HCT116 (cell line): ENCODE measurements at regions not wholly inside any gene's neighbourhood (a gene's known extent, or its start where the extent isn't known, plus 50 kb on each side); places are given as distances from the start of the nearest gene placed in this dataset.

Experiments
- ATAC-seq: fragments of 200-7000 bp; cut with Tn5 transposase; 2 replicates; pipeline ENCODE4 v1.9.1; 2020; ENCODE audit warnings: mild to moderate bottlenecking, moderate library complexity
- BruUV-seq: library from RNA; stranded (reverse); fragments of 400-500 nt; replicated peaks from 2 replicates; lab custom pipeline; 2021; lab: Mats Ljungman, UMichigan
- CTCF ChIA-PET: fragments of 300-600 bp; sonication (Branson Sonifier 250); formaldehyde crosslinking; loops from one replicate; lab custom pipeline; 2021; ENCODE audit warnings: antibody characterized with exemption; lab: Charles Lee
- POLR2A ChIA-PET: fragments of 300-600, 350-600 bp; sonication (Branson Sonifier 250); formaldehyde crosslinking; loops from one replicate; lab custom pipeline; 2021; ENCODE audit warnings: antibody characterized with exemption; lab: Charles Lee
- RAD21 ChIA-PET, 2 experiments: fragments of 300-600 bp; sonication (Branson Sonifier 250); formaldehyde crosslinking; loops; one replicate each; lab custom pipeline; 2023; ENCODE audit warnings: low total read pairs in 2 of 2; ENCODE audit not compliant: uncharacterized antibody in 2 of 2, unreplicated experiment in 2 of 2, low non-redundant PET in 1 of 2; lab: Charles Lee
- DNase-seq: peaks from one replicate; pipeline ENCODE4 v3.0.0-alpha.2; 2010; ENCODE audit warnings: low read depth, low spot score
- H2AFZ ChIP-seq: fragments of 200-600 bp; shearing (Covaris generic), sonication (generic); 2 replicates; pipeline ENCODE4 v1.6.1; 2017; ENCODE audit warnings: low read depth, mixed run types, mixed read lengths, antibody characterized with exemption, low read length; ENCODE audit not compliant: poor library complexity, severe bottlenecking
- H3K27ac ChIP-seq: 2 replicates; pipeline ENCODE4 v1.5.1; 2012; ENCODE audit warnings: low read depth, low read length
- H3K27me3 ChIP-seq: fragments of 200-600 bp; sonication (generic); 2 replicates; pipeline ENCODE4 v1.6.1; 2016; ENCODE audit warnings: mixed run types, low read length, mixed read lengths; ENCODE audit not compliant: insufficient read depth
- H3K36me3 ChIP-seq, 2 experiments: fragments of 200-500 bp in 1 of 2; fragments of 200-600 bp in 1 of 2; sonication (Bioruptor generic) in 1 of 2; sonication (generic) in 1 of 2; 2 replicates each; pipeline versions ENCODE4 v1.5.1 to v1.6.1; 2014 to 2016; ENCODE audit warnings: low read length in 2 of 2, inconsistent platforms in 1 of 2, mixed read lengths in 1 of 2, mixed run types in 1 of 2; ENCODE audit not compliant: insufficient read depth in 2 of 2, control insufficient read depth in 1 of 2
- H3K4me1 ChIP-seq, 2 experiments: fragments of 200-600 bp in 1 of 2; sonication (generic) in 1 of 2; 2 replicates each; pipeline versions ENCODE4 v1.5.1 to v1.6.1; 2012 to 2017; ENCODE audit warnings: low read length in 2 of 2, inconsistent platforms in 1 of 2, mild to moderate bottlenecking in 1 of 2, mixed read lengths in 1 of 2, mixed run types in 1 of 2, moderate library complexity in 1 of 2; ENCODE audit not compliant: insufficient read depth in 2 of 2, control insufficient read depth in 1 of 2
- H3K4me2 ChIP-seq: fragments of 200-600 bp; sonication (generic); 2 replicates; pipeline ENCODE4 v1.6.1; 2017; ENCODE audit warnings: mixed run types, low read length, mixed read lengths
- H3K4me3 ChIP-seq, 2 experiments: fragments of 200-600 bp in 1 of 2; sonication (generic) in 1 of 2; replicated peaks in 1 of 2; 2 replicates each; pipeline ENCODE4 v1.5.1; 2011 to 2016; ENCODE audit warnings: low read length in 2 of 2, control low read depth in 1 of 2, low read depth in 1 of 2, mild to moderate bottlenecking in 1 of 2, mixed read lengths in 1 of 2, mixed run types in 1 of 2
- H3K79me2 ChIP-seq: fragments of 200-600 bp; sonication (generic); 2 replicates; pipeline ENCODE4 v1.6.1; 2017; ENCODE audit warnings: mild to moderate bottlenecking, mixed run types, low read length, moderate library complexity, mixed read lengths; ENCODE audit not compliant: insufficient read depth
- H3K9ac ChIP-seq: fragments of 200-600 bp; sonication (generic); 2 replicates; pipeline ENCODE4 v1.6.1; 2016; ENCODE audit warnings: low read length, mixed read lengths
- H3K9me2 ChIP-seq: fragments of 200-600 bp; sonication (generic), shearing (Covaris generic); 2 replicates; pipeline ENCODE4 v1.6.1; 2017; ENCODE audit warnings: mixed run types, mild to moderate bottlenecking, moderate library complexity; ENCODE audit not compliant: insufficient read depth
- H3K9me3 ChIP-seq, 2 experiments: fragments of 200-500 bp in 1 of 2; fragments of 200-600 bp in 1 of 2; sonication (Bioruptor generic) in 1 of 2; sonication (generic) in 1 of 2; 2 replicates each; pipeline ENCODE4 v1.6.1; 2014 to 2017; ENCODE audit warnings: low read length in 2 of 2, mixed read lengths in 2 of 2, inconsistent platforms in 1 of 2, low read depth in 1 of 2, mild to moderate bottlenecking in 1 of 2, mixed run types in 1 of 2, moderate library complexity in 1 of 2; ENCODE audit not compliant: control insufficient read depth in 1 of 2, insufficient read depth in 1 of 2
- H4K20me1 ChIP-seq: fragments of 200-600 bp; sonication (generic), shearing (Covaris generic); 2 replicates; pipeline ENCODE4 v1.6.1; 2017; ENCODE audit warnings: mixed run types, mild to moderate bottlenecking, moderate library complexity; ENCODE audit not compliant: insufficient read depth
- ATF3 ChIP-seq: IDR thresholded peaks from 2 replicates; pipeline ENCODE4 v1.6.1; 2012
- CEBPB ChIP-seq: IDR thresholded peaks from 2 replicates; pipeline ENCODE4 v1.6.1; 2012; ENCODE audit warnings: low read depth
- JUND ChIP-seq: IDR thresholded peaks from 2 replicates; pipeline ENCODE4 v1.6.1; 2012
- RAD21 ChIP-seq: IDR thresholded peaks from 2 replicates; pipeline ENCODE4 v1.6.1; 2012; ENCODE audit warnings: low read depth, mild to moderate bottlenecking
- REST ChIP-seq: IDR thresholded peaks from 2 replicates; pipeline ENCODE4 v1.6.1; 2012; ENCODE audit warnings: low read depth
- intact Hi-C: fragments of 100-400 bp; cut with micrococcal nuclease; formaldehyde crosslinking; loops from 2 replicates; pipeline ENCODE4 v1.10.0; 2022
- TF ChIP-seq, protein P1 (sequence below): IDR thresholded peaks from 2 replicates; pipeline ENCODE4 v1.6.1; 2011; ENCODE audit warnings: mild to moderate bottlenecking, low read length, moderate library complexity; ENCODE audit not compliant: insufficient replicate concordance; ENCODE audit errors: extremely low read depth

- ChIA-PET RAD21 (no interaction called here), POLR2A (no interaction called here)
Measured at GRCh38 chr14:87754520-87755223, 238.3 kb downstream of the GALC start.

More at GRCh38 chr14:87754520-87755223, 238.3 kb downstream of the GALC start:
- TF ChIP-seq, protein P1, sequence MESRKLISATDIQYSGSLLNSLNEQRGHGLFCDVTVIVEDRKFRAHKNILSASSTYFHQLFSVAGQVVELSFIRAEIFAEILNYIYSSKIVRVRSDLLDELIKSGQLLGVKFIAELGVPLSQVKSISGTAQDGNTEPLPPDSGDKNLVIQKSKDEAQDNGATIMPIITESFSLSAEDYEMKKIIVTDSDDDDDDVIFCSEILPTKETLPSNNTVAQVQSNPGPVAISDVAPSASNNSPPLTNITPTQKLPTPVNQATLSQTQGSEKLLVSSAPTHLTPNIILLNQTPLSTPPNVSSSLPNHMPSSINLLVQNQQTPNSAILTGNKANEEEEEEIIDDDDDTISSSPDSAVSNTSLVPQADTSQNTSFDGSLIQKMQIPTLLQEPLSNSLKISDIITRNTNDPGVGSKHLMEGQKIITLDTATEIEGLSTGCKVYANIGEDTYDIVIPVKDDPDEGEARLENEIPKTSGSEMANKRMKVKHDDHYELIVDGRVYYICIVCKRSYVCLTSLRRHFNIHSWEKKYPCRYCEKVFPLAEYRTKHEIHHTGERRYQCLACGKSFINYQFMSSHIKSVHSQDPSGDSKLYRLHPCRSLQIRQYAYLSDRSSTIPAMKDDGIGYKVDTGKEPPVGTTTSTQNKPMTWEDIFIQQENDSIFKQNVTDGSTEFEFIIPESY = no peak
- no peak for TF ChIP-seq CEBPB
- no peak for TF ChIP-seq RAD21
- TF ChIP-seq ATF3 = no peak
- TF ChIP-seq JUND = no peak
- no peak for TF ChIP-seq REST
- Histone ChIP-seq H3K9me3 (peaks cover 5 to 25% of the 10 kb centered on the region in 2 experiments; a peak in 2 of 4 replicates), H3K9ac (no peak overlapping the region), H2AFZ (no peak overlapping the region), H3K27ac (no peak overlapping the region), H3K9me2 (no peaks in the 10 kb centered on the region), H4K20me1 (no peaks in the 10 kb centered on the region), H3K27me3 (no peaks in the 10 kb centered on the region), H3K4me3 (no peak overlapping the region), H3K36me3 (no peaks in the 10 kb centered on the region), H3K79me2 (no peaks in the 10 kb centered on the region), H3K4me2 (no peak overlapping the region), H3K4me1 (no peaks in the 10 kb centered on the region)
- intact Hi-C loops = no loop called here
- ATAC-seq (no peak), DNase-seq (no peak)
- CTCF ChIA-PET = no interaction called here
- no TSS peak for BruUV-seq
